ENCODE measurements at regions not wholly inside any gene's neighbourhood (a gene's known extent, or its start where the extent isn't known, plus 50 kb on each side); places are given as distances from the start of the nearest gene placed in this dataset.

DNA sequence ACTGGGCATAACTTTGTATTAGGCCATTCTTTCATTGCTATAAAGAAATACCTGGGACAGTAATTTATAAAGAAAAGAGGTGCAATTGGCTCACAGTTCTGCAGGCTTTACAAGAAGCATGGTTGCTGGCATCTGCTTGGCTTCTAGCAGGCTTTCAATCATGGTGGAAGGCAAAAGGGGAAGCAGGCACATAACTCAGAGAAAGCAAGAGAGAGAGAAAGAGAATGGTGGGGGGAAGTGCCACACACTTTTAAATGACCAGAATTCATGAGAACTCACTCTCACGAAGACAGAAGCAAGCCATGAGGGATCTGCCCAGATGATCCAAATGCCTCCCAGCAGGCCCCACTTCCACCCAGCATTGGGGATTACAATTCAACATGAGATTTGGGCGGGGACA lies 179.7 kb downstream of the SPRY2 start:
- no peak for TF ChIP-seq CTCF (IDR thresholded peaks at IDR 0.05)
- TF ChIP-seq EP300 (IDR thresholded peaks at IDR 0.05; ENCODE audit: low read depth): no peak

All from transverse colon (tissue), 3 donors.